Cardiac fibroblast (primary cell): ENCODE measurements at regions not wholly inside any gene's neighbourhood (a gene's known extent, or its start where the extent isn't known, plus 50 kb on each side); places are given as distances from the start of the nearest gene placed in this dataset.

ENCODE experiments used
- DNase-seq, 2 donors: peaks; one replicate each; pipeline versions ENCODE4 v3.0.0 to v3.0.0-alpha.2; 2010; ENCODE audit warnings: low read depth in 2 of 2
- H3K4me3 ChIP-seq, 2 donors: replicated peaks in 1 of 2; 1 replicate in 1 of 2; 2 replicates in 1 of 2; pipeline ENCODE4 v1.5.1; 2011; ENCODE audit warnings: low read depth in 2 of 2, low read length in 2 of 2, mild to moderate bottlenecking in 2 of 2, moderate library complexity in 1 of 2
- TF ChIP-seq, protein P1 (sequence below): IDR thresholded peaks from one replicate; pipeline ENCODE4 v1.5.1; 2011; ENCODE audit warnings: low read depth, mild to moderate bottlenecking, low read length, inconsistent platforms

DNA sequence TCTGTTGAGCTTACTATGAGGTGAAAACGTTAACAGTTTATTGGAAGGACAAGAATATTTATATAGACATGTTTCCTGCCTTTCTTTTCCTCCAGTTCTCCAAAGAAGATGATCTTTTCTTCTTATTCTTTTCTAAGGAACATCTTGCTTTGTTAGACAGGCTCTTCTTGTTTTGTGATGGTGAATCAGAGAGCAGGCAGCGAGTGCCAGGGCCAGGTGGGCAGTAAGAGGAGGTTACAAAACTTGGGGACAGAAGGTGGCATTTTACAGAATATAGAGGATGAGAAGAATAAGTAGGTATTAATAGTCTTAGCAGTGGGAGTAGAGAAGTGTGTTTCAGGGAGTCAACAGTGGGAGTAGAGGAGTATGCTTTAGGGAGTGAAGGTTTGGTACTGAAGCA is 223.6 kb downstream of the ARL4A start:
- no peak overlapping the region for H3K4me3 ChIP-seq
- DNase-seq, result no peak
- TF ChIP-seq, protein P1, sequence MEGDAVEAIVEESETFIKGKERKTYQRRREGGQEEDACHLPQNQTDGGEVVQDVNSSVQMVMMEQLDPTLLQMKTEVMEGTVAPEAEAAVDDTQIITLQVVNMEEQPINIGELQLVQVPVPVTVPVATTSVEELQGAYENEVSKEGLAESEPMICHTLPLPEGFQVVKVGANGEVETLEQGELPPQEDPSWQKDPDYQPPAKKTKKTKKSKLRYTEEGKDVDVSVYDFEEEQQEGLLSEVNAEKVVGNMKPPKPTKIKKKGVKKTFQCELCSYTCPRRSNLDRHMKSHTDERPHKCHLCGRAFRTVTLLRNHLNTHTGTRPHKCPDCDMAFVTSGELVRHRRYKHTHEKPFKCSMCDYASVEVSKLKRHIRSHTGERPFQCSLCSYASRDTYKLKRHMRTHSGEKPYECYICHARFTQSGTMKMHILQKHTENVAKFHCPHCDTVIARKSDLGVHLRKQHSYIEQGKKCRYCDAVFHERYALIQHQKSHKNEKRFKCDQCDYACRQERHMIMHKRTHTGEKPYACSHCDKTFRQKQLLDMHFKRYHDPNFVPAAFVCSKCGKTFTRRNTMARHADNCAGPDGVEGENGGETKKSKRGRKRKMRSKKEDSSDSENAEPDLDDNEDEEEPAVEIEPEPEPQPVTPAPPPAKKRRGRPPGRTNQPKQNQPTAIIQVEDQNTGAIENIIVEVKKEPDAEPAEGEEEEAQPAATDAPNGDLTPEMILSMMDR, result no peak

DNA sequence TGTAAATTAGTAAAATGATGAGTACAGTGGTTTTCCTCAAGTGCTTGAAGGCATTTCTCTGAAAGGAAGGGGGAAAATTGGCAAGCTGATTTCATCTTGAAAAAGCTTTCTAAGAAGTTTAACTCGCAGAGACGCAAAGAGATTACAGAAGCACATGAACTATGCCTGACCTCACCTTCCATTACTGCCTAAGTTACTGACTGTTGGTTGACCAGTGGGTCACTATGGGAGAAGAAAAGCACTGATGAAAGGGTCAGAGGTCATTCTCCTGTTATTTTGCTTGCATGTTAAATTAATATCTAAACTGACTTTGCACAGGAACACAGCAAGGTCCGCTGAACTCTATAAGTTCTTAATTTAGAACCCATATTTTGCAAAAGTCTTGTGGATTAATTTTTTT is 225.6 kb downstream of the ARL4A start:
- TF ChIP-seq, protein P1, result no peak
- DNase-seq, result no peak
- H3K4me3 ChIP-seq, result no peak overlapping the region

DNA sequence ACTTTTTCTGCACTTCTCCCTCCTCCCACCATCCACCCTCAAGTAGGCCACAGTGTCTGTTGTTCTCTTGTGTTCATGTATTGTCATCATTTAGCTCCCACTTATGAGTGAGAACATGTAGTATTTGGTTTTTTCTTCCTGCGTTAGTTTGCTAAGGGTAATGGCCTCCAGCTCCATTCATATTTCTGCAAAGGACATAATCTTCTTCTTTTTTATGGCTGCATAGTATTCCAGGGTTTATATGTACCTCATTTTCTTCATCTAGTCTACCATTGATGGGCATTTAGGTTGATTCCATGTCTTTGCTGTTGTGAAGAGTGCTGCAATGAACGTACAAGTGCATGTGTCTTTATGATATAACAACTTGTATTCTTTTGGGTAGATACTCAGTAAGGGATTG is 230.4 kb downstream of the ARL4A start:
- TF ChIP-seq, protein P1, result no peak
- DNase-seq, result no peak
- no peak overlapping the region for H3K4me3 ChIP-seq

DNA sequence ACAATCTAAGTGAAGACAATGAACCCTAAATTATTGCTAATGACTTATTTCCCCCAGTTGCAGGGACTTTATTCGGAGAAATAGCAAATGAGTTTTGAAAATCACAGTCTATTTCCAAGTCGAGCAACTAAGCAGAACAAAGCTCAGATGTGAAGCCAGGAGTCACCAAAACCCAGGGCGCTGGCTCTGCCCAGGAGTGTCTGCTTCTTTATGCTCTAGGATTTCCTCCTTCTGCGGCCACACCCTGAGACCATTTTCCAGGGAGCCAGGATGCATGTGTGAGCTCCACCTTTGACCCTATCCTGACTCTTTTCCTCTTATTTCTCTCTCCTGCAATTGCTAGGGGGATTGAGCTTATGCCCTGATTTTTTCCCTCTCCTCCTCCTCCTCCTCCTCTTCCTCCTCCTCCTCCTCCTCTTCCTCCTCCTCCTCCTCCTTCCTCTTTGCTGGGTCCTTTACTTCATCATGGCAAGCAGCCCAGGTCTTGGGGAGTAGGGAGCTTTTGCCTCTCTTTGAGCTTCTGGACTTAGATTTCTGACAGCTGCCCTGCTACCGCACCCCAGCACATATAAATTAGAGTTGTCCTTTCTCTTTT is 234.4 kb downstream of the ARL4A start:
- no peak for DNase-seq
- no peak overlapping the region for H3K4me3 ChIP-seq
- TF ChIP-seq, protein P1, result no peak

DNA sequence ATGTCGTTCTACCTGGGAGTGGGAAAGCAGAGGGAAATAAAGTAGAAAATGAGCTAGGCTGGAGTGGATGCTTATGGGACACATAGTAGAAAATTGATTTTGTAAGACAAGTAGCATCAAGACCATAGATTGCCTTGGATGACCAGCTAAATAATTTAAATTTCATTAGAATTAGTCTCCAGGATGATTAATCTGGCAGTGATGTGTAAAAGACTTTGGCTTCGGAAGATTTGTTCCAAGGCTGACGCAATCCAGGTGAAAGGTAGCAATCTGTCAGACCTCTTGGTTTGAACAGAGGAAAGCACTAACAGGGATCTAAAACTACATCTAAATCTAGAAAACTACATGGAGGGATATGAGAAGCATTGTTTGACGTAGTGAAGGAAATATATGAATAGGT is 236.5 kb downstream of the ARL4A start:
- DNase-seq, result peak in 1 of 2 donors; percentile 29
- no peak overlapping the region for H3K4me3 ChIP-seq
- TF ChIP-seq, protein P1, result no peak

DNA sequence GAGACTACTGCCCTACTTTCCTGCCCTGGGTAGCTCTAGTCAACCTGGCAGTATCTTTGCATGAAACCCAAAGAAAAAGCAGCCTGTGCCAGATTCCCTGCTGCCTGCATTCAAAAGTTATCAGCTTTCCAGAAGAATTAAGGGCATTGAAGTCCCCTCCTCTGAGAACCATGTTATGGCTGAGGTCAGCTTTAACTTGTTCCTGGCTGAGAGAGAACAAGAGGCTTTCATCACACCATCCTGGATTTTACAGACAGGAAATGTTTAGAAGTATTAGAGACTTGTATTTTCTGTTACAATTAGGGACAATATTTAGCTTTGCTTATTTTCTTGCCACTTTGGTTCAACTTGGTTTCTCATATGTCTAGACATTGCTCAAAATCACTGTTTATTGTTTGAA is 238.8 kb downstream of the ARL4A start:
- peak in 1 of 2 donors; percentile 46 for DNase-seq
- TF ChIP-seq, protein P1, result no peak

More for the DNA sequence above, 238.8 kb downstream of the ARL4A start:
- H3K4me3 ChIP-seq, result no peak overlapping the region
